ENCODE measurements at regions not wholly inside any gene's neighbourhood (a gene's known extent, or its start where the extent isn't known, plus 50 kb on each side); places are given as distances from the start of the nearest gene placed in this dataset.
"Not testable (repeated sequence)": the region's sequence is repeated elsewhere in the genome, so short reads cannot be mapped to it uniquely, and the experiment has no call there.

DNA sequence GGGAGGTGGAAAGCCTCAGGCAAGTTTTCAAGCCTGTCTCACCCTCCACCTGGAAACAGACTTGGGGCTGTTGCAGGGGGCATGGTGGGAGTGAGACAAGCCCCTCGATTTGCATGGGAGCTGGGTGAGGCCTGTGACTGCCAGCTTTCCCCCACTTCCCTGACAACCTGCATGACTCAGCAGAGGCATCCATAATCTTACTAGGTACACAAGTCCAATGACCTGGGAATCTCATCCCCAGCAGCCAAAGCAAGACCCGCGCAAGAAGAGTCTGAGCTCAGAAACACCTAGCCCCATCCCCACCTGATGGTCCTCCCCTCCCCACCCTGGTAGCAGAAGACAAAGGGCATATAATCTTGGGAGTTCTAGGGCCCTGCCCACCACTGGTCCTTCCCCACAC is 136.9 kb upstream of the POMZP3 start:
- H3K9me3 ChIP-seq (ENCODE audit: control extremely low read depth in 1 of 5, control insufficient read depth in 4 of 5, insufficient read depth in 2 of 5, low read depth in 1 of 5, low read length in 4 of 5); H3K36me3 ChIP-seq (ENCODE audit: control insufficient read depth in 4 of 4, insufficient read depth in 4 of 4, low read length in 3 of 4); POLR2A ChIA-PET; H3K27ac ChIP-seq (ENCODE audit: insufficient read depth in 1 of 2, low read depth in 1 of 2, low read length in 2 of 2, poor library complexity in 1 of 2, severe bottlenecking in 2 of 2); H3K27me3 ChIP-seq (replicated peaks in 2 of 5; ENCODE audit: control insufficient read depth in 4 of 5, insufficient read depth in 5 of 5, low read length in 4 of 5); CTCF ChIA-PET; DNase-seq; H3K4me3 ChIP-seq (ENCODE audit: control insufficient read depth in 1 of 7, extremely low read depth in 1 of 7, insufficient read depth in 4 of 7, low read depth in 2 of 7, low read length in 6 of 7); H3K4me1 ChIP-seq (ENCODE audit: control extremely low read depth in 1 of 4, control insufficient read depth in 4 of 4, insufficient read depth in 4 of 4, low read length in 3 of 4): not testable (repeated sequence)
- 90% methylated on average over 2 of the region's 3 CpGs for WGBS (ENCODE audit: insufficient coverage)

DNA sequence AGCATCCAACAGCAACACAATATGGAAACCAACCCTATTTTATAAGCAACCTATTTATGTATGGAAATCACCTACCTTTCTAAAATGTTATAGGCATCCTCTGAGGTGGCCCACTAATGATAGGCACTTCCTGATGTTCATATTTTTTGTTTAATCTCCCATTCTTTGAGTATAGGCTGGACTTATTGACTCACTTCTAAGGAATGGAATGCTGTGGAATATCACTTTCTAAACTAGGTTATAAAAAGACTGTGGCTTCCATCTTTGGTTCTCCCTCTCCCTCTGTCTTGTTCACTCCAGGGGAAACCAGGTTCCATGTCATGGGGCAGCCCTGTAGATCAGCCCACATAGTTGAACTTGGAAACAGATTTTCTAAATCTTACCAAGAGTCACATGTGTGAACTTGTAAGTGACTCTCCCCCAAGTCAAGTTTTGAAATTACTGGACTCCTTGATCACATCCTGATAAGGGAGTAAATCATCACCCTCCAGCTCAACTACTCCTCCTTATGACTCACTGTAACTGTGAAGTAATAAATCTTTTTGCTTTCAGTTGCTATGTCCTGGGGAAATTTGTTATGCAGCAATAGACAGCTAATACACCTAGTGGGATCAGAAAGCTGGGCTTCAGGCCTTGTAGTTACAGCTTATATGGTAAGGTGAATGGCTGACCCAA is 133.6 kb upstream of the POMZP3 start:
- H3K4me3 ChIP-seq (ENCODE audit: control insufficient read depth in 1 of 7, extremely low read depth in 1 of 7, insufficient read depth in 4 of 7, low read depth in 2 of 7, low read length in 6 of 7); DNase-seq; POLR2A ChIA-PET; H3K27me3 ChIP-seq (replicated peaks in 2 of 5; ENCODE audit: control insufficient read depth in 4 of 5, insufficient read depth in 5 of 5, low read length in 4 of 5); CTCF ChIA-PET; H3K4me1 ChIP-seq (ENCODE audit: control extremely low read depth in 1 of 4, control insufficient read depth in 4 of 4, insufficient read depth in 4 of 4, low read length in 3 of 4); H3K9me3 ChIP-seq (ENCODE audit: control extremely low read depth in 1 of 5, control insufficient read depth in 4 of 5, insufficient read depth in 2 of 5, low read depth in 1 of 5, low read length in 4 of 5); H3K27ac ChIP-seq (ENCODE audit: insufficient read depth in 1 of 2, low read depth in 1 of 2, low read length in 2 of 2, poor library complexity in 1 of 2, severe bottlenecking in 2 of 2); H3K36me3 ChIP-seq (ENCODE audit: control insufficient read depth in 4 of 4, insufficient read depth in 4 of 4, low read length in 3 of 4): not testable (repeated sequence)

DNA sequence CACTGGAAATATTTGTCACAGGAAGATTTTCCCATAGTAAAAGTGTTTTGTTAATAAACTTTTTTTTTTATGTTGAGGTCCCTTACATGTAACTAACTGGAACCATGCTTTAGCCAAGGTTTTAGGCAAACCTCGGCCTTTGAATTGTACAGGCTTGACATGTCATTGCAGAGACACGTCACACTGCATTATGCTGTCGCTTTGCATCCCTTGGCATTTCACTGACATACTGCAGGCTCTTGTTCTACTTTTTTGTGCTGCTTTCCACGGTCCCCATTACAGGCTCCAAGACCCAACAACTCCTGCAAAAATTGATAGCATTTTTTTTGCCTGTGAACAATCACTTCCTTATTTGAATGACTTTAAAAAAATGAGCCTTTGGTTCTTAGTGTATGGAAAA is 112.5 kb upstream of the POMZP3 start:
- H3K4me3 ChIP-seq (ENCODE audit: control insufficient read depth in 1 of 7, extremely low read depth in 1 of 7, insufficient read depth in 4 of 7, low read depth in 2 of 7, low read length in 6 of 7); H3K27me3 ChIP-seq (replicated peaks in 2 of 5; ENCODE audit: control insufficient read depth in 4 of 5, insufficient read depth in 5 of 5, low read length in 4 of 5); CTCF ChIA-PET; H3K9me3 ChIP-seq (ENCODE audit: control extremely low read depth in 1 of 5, control insufficient read depth in 4 of 5, insufficient read depth in 2 of 5, low read depth in 1 of 5, low read length in 4 of 5); H3K27ac ChIP-seq (ENCODE audit: insufficient read depth in 1 of 2, low read depth in 1 of 2, low read length in 2 of 2, poor library complexity in 1 of 2, severe bottlenecking in 2 of 2); H3K36me3 ChIP-seq (ENCODE audit: control insufficient read depth in 4 of 4, insufficient read depth in 4 of 4, low read length in 3 of 4); POLR2A ChIA-PET; H3K4me1 ChIP-seq (ENCODE audit: control extremely low read depth in 1 of 4, control insufficient read depth in 4 of 4, insufficient read depth in 4 of 4, low read length in 3 of 4); DNase-seq: not testable (repeated sequence)
- WGBS (ENCODE audit: insufficient coverage) = 100% methylated on average over 3 of the region's 4 CpGs

GRCh38 chr7:76736724-76737123 is 109.6 kb upstream of the POMZP3 start:
- CTCF ChIA-PET; DNase-seq; POLR2A ChIA-PET; H3K4me1 ChIP-seq (ENCODE audit: control extremely low read depth in 1 of 4, control insufficient read depth in 4 of 4, insufficient read depth in 4 of 4, low read length in 3 of 4); H3K27me3 ChIP-seq (replicated peaks in 2 of 5; ENCODE audit: control insufficient read depth in 4 of 5, insufficient read depth in 5 of 5, low read length in 4 of 5); H3K9me3 ChIP-seq (ENCODE audit: control extremely low read depth in 1 of 5, control insufficient read depth in 4 of 5, insufficient read depth in 2 of 5, low read depth in 1 of 5, low read length in 4 of 5); H3K27ac ChIP-seq (ENCODE audit: insufficient read depth in 1 of 2, low read depth in 1 of 2, low read length in 2 of 2, poor library complexity in 1 of 2, severe bottlenecking in 2 of 2); H3K36me3 ChIP-seq (ENCODE audit: control insufficient read depth in 4 of 4, insufficient read depth in 4 of 4, low read length in 3 of 4); H3K4me3 ChIP-seq (ENCODE audit: control insufficient read depth in 1 of 7, extremely low read depth in 1 of 7, insufficient read depth in 4 of 7, low read depth in 2 of 7, low read length in 6 of 7): not testable (repeated sequence)
- WGBS (ENCODE audit: insufficient coverage) = no CpG with 5 or more reads among the region's 2 CpGs

DNA sequence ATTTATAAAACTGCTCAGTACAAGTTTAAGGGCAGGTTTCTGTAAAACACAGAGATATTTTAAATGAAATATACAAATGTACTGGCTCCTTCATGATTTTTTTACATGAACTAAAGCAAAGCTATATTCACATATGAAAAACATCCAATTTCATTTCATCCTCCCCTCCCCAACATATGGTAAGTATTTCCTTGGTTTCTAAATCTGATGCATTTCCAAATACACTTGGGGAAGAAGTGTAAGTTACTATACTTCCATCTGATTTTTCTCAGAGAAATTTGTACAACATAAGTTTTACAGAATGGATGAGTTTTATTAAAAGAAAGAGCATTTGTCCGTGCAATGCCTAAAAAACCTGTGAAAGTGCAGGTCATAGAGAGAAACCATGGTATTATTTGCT is 109.0 kb upstream of the POMZP3 start:
- H3K4me1 ChIP-seq (ENCODE audit: control extremely low read depth in 1 of 4, control insufficient read depth in 4 of 4, insufficient read depth in 4 of 4, low read length in 3 of 4); H3K4me3 ChIP-seq (ENCODE audit: control insufficient read depth in 1 of 7, extremely low read depth in 1 of 7, insufficient read depth in 4 of 7, low read depth in 2 of 7, low read length in 6 of 7); H3K36me3 ChIP-seq (ENCODE audit: control insufficient read depth in 4 of 4, insufficient read depth in 4 of 4, low read length in 3 of 4); CTCF ChIA-PET; H3K27ac ChIP-seq (ENCODE audit: insufficient read depth in 1 of 2, low read depth in 1 of 2, low read length in 2 of 2, poor library complexity in 1 of 2, severe bottlenecking in 2 of 2); DNase-seq; POLR2A ChIA-PET; H3K27me3 ChIP-seq (replicated peaks in 2 of 5; ENCODE audit: control insufficient read depth in 4 of 5, insufficient read depth in 5 of 5, low read length in 4 of 5); H3K9me3 ChIP-seq (ENCODE audit: control extremely low read depth in 1 of 5, control insufficient read depth in 4 of 5, insufficient read depth in 2 of 5, low read depth in 1 of 5, low read length in 4 of 5): not testable (repeated sequence)
- no CpG with 5 or more reads among the region's 1 CpG for WGBS (ENCODE audit: insufficient coverage)

GRCh38 chr7:76735668-76736067 is 108.6 kb upstream of the POMZP3 start:
- no CpG with 5 or more reads among the region's 1 CpG for WGBS (ENCODE audit: insufficient coverage)
- CTCF ChIA-PET = not testable (repeated sequence)

DNA sequence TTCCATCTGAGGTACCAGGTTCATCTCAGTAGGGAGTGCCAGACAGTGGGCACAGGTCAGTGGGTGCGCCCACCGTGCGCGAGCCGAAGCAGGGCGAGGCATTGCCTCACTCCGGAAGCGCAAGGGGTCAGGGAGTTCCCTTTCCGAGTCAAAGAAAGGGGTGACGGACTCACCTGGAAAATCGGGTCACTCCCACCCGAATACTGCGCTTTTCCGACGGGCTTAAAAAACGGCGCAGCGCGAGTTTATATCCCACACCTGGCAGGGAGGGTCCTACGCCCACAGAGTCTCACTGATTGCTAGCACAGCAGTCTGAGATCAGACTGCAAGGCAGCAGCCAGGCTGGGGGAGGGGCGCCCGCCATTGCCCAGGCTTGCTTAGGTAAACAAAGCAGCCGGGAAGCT is 101.5 kb upstream of the POMZP3 start:
- H3K27me3 ChIP-seq (replicated peaks in 2 of 5; ENCODE audit: control insufficient read depth in 4 of 5, insufficient read depth in 5 of 5, low read length in 4 of 5); H3K9me3 ChIP-seq (ENCODE audit: control extremely low read depth in 1 of 5, control insufficient read depth in 4 of 5, insufficient read depth in 2 of 5, low read depth in 1 of 5, low read length in 4 of 5); DNase-seq; H3K27ac ChIP-seq (ENCODE audit: insufficient read depth in 1 of 2, low read depth in 1 of 2, low read length in 2 of 2, poor library complexity in 1 of 2, severe bottlenecking in 2 of 2); CTCF ChIA-PET; H3K36me3 ChIP-seq (ENCODE audit: control insufficient read depth in 4 of 4, insufficient read depth in 4 of 4, low read length in 3 of 4); H3K4me3 ChIP-seq (ENCODE audit: control insufficient read depth in 1 of 7, extremely low read depth in 1 of 7, insufficient read depth in 4 of 7, low read depth in 2 of 7, low read length in 6 of 7); POLR2A ChIA-PET; H3K4me1 ChIP-seq (ENCODE audit: control extremely low read depth in 1 of 4, control insufficient read depth in 4 of 4, insufficient read depth in 4 of 4, low read length in 3 of 4): not testable (repeated sequence)
- WGBS (ENCODE audit: insufficient coverage) = 94% methylated on average over 20 of the region's 23 CpGs

More at GRCh38 chr7:76735668-76736067, 108.6 kb upstream of the POMZP3 start:
- H3K27me3 ChIP-seq (replicated peaks in 2 of 5; ENCODE audit: control insufficient read depth in 4 of 5, insufficient read depth in 5 of 5, low read length in 4 of 5); POLR2A ChIA-PET; H3K27ac ChIP-seq (ENCODE audit: insufficient read depth in 1 of 2, low read depth in 1 of 2, low read length in 2 of 2, poor library complexity in 1 of 2, severe bottlenecking in 2 of 2); H3K36me3 ChIP-seq (ENCODE audit: control insufficient read depth in 4 of 4, insufficient read depth in 4 of 4, low read length in 3 of 4); DNase-seq; H3K9me3 ChIP-seq (ENCODE audit: control extremely low read depth in 1 of 5, control insufficient read depth in 4 of 5, insufficient read depth in 2 of 5, low read depth in 1 of 5, low read length in 4 of 5); H3K4me3 ChIP-seq (ENCODE audit: control insufficient read depth in 1 of 7, extremely low read depth in 1 of 7, insufficient read depth in 4 of 7, low read depth in 2 of 7, low read length in 6 of 7); H3K4me1 ChIP-seq (ENCODE audit: control extremely low read depth in 1 of 4, control insufficient read depth in 4 of 4, insufficient read depth in 4 of 4, low read length in 3 of 4): not testable (repeated sequence)
